HEK293T (cell line): ENCODE measurements at regions not wholly inside any gene's neighbourhood (a gene's known extent, or its start where the extent isn't known, plus 50 kb on each side); places are given as distances from the start of the nearest gene placed in this dataset.

ENCODE experiments used
- ARNT ChIP-seq: fragments of 450-650 bp; IDR thresholded peaks from 2 replicates; pipeline ENCODE4 v1.6.1; 2017; ENCODE audit warnings: mild to moderate bottlenecking
- BHLHE40 ChIP-seq: fragments of 450-650 bp; IDR thresholded peaks from 2 replicates; pipeline ENCODE4 v1.6.1; 2016; ENCODE audit warnings: mild to moderate bottlenecking, moderate library complexity, borderline replicate concordance
- CTBP1 ChIP-seq: fragments of 450-650 bp; IDR thresholded peaks from 2 replicates; pipeline ENCODE4 v1.6.1; 2016; ENCODE audit warnings: borderline replicate concordance
- ELF4 ChIP-seq: fragments of 450-650 bp; IDR thresholded peaks from 2 replicates; pipeline ENCODE4 v1.6.1; 2017; ENCODE audit warnings: antibody characterized with exemption
- FOXA1 ChIP-seq: fragments of 450-650 bp; IDR thresholded peaks from 2 replicates; pipeline ENCODE4 v1.6.1; 2016; ENCODE audit warnings: mild to moderate bottlenecking
- FOXK2 ChIP-seq: fragments of 450-650 bp; IDR thresholded peaks from 2 replicates; pipeline ENCODE4 v1.6.1; 2016; ENCODE audit warnings: mild to moderate bottlenecking
- FOXM1 ChIP-seq: fragments of 450-650 bp; IDR thresholded peaks from 2 replicates; pipeline ENCODE4 v1.6.1; 2017; ENCODE audit warnings: mild to moderate bottlenecking, borderline replicate concordance
- HDGF ChIP-seq: fragments of 450-650 bp; IDR thresholded peaks from 2 replicates; pipeline ENCODE4 v1.6.1; 2017; ENCODE audit warnings: antibody characterized with exemption, borderline replicate concordance
- L3MBTL2 ChIP-seq: fragments of 450-650 bp; conservative IDR thresholded peaks from 2 replicates; pipeline ENCODE4 v1.6.1; 2016; ENCODE audit warnings: mild to moderate bottlenecking
- LEF1 ChIP-seq: fragments of 450-650 bp; IDR thresholded peaks from 2 replicates; pipeline ENCODE4 v1.6.1; 2017; ENCODE audit warnings: mild to moderate bottlenecking, borderline replicate concordance
- NFRKB ChIP-seq: fragments of 450-650 bp; IDR thresholded peaks from 2 replicates; pipeline ENCODE4 v1.6.1; 2016; ENCODE audit warnings: mild to moderate bottlenecking, moderate library complexity
- SP1 ChIP-seq: fragments of 450-650 bp; IDR thresholded peaks from 2 replicates; pipeline ENCODE4 v1.6.1; 2017
- ZNF384 ChIP-seq: fragments of 450-650 bp; IDR thresholded peaks from 2 replicates; pipeline ENCODE4 v1.6.1; 2016
- TF ChIP-seq, protein P1 (sequence below): fragments of 450-650 bp; IDR thresholded peaks from 2 replicates; pipeline ENCODE4 v1.6.1; 2016

DNA sequence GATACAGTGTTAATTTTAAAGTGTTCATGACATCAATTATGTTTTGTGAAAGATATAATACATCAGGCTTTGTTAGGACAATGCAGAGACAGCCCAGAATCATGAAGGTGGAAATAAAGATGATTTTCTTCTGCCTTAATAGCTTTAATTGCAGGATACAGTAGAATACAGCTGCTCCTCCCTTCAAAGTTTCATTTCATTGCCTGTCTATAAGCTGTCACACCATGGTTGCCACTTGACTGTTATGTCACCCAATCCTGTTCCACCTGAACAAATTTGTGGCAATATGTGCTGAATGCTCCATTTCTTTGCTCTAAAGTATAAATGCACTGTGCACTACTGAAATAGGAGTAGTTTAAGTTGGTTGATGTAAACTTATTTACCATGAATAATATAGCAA lies 537.8 kb upstream of the ROBO2 start:
- TF ChIP-seq, protein P1, sequence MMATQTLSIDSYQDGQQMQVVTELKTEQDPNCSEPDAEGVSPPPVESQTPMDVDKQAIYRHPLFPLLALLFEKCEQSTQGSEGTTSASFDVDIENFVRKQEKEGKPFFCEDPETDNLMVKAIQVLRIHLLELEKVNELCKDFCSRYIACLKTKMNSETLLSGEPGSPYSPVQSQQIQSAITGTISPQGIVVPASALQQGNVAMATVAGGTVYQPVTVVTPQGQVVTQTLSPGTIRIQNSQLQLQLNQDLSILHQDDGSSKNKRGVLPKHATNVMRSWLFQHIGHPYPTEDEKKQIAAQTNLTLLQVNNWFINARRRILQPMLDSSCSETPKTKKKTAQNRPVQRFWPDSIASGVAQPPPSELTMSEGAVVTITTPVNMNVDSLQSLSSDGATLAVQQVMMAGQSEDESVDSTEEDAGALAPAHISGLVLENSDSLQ = no peak
- TF ChIP-seq FOXK2 = no peak
- TF ChIP-seq LEF1 = no peak
- TF ChIP-seq BHLHE40 = no peak
- no peak for TF ChIP-seq CTBP1
- TF ChIP-seq L3MBTL2 = no peak
- no peak for TF ChIP-seq FOXA1
- no peak for TF ChIP-seq NFRKB
- TF ChIP-seq SP1 = no peak
- TF ChIP-seq ELF4 = no peak
- no peak for TF ChIP-seq ARNT
- TF ChIP-seq ZNF384 = no peak
- no peak for TF ChIP-seq HDGF
- TF ChIP-seq FOXM1 = no peak
